HepG2 (cell line): ENCODE measurements at regions not wholly inside any gene's neighbourhood (a gene's known extent, or its start where the extent isn't known, plus 50 kb on each side); places are given as distances from the start of the nearest gene placed in this dataset.

Source experiments
- ATAC-seq: fragments of 200-7000 bp; cut with Tn5 transposase; 3 replicates; pipeline ENCODE4 v1.9.1; 2020; ENCODE audit warnings: mild to moderate bottlenecking, moderate library complexity
- BruUV-seq: library from RNA; stranded (reverse); fragments of 400-500 nt; replicated peaks from 2 replicates; lab custom pipeline; 2021; lab: Mats Ljungman, UMichigan
- CTCF ChIA-PET: fragments of 300-600 bp; formaldehyde crosslinking; extraction: SDS; loops from one replicate; lab custom pipeline; 2021; ENCODE audit warnings: low total read pairs, inconsistent platforms, low intra/inter-chr PET ratio; lab: Yijun Ruan, JAX
- POLR2A ChIA-PET: fragments of 350-600 bp; sonication (Branson Sonifier 250); formaldehyde crosslinking; loops from one replicate; lab custom pipeline; 2020; ENCODE audit warnings: antibody characterized with exemption, inconsistent platforms; lab: Yijun Ruan, JAX
- DNase-seq: peaks from one replicate; pipeline ENCODE4 v3.0.0-alpha.2; 2015; ENCODE audit warnings: low spot score
- FAIRE-seq: peaks from 3 replicates; lab custom pipeline; 2011; peaks lifted over from hg19 to GRCh38; lab: Jason Lieb, UNC
- H2AFZ ChIP-seq: one replicate; pipeline ENCODE4 v1.6.1; 2011; ENCODE audit warnings: low read length, inconsistent platforms
- H3K27ac ChIP-seq: fragments of 300-600 bp; 3 replicates; pipeline ENCODE4 v1.8.0; 2011; ENCODE audit warnings: mixed run types, mild to moderate bottlenecking, mixed read lengths, low read length, inconsistent platforms; ENCODE audit not compliant: insufficient read depth; ENCODE audit errors: extremely low read length
- H3K27me3 ChIP-seq, 2 experiments: fragments of 200-600 bp in 1 of 2; 2 replicates in 1 of 2; 3 replicates in 1 of 2; pipeline versions ENCODE4 v1.6.0 to v1.8.0; 2011; ENCODE audit warnings: low read length in 2 of 2, mild to moderate bottlenecking in 2 of 2, moderate library complexity in 2 of 2, inconsistent platforms in 1 of 2; ENCODE audit not compliant: insufficient read depth in 2 of 2, control insufficient read depth in 1 of 2
- H3K36me3 ChIP-seq, 2 experiments: fragments of 200-600 bp in 1 of 2; replicated peaks in 1 of 2; 2 replicates in 1 of 2; 3 replicates in 1 of 2; pipeline versions ENCODE4 v1.5.1 to v1.8.0; 2011; ENCODE audit warnings: low read length in 2 of 2, inconsistent platforms in 1 of 2; ENCODE audit not compliant: insufficient read depth in 2 of 2, control insufficient read depth in 1 of 2
- H3K4me1 ChIP-seq: 2 replicates; pipeline ENCODE4 v1.5.1; 2012; ENCODE audit warnings: low read length, inconsistent platforms; ENCODE audit not compliant: insufficient read depth
- H3K4me2 ChIP-seq: 2 replicates; pipeline ENCODE4 v1.6.0; 2011; ENCODE audit warnings: low read depth, low read length, inconsistent platforms
- H3K4me3 ChIP-seq, 3 experiments: fragments of 200-600 bp in 1 of 3; sonication (generic), shearing (Covaris generic) in 1 of 3; replicated peaks in 1 of 3; 2 replicates each; pipeline ENCODE4 v1.5.1; 2011 to 2016; ENCODE audit warnings: low read length in 3 of 3, inconsistent platforms in 2 of 3, low read depth in 2 of 3, mild to moderate bottlenecking in 2 of 3, control low read depth in 1 of 3, mixed read lengths in 1 of 3; ENCODE audit not compliant: insufficient read depth in 1 of 3
- H3K79me2 ChIP-seq: one replicate; pipeline ENCODE4 v1.6.1; 2011; ENCODE audit warnings: low read length, inconsistent platforms; ENCODE audit not compliant: insufficient read depth
- H3K9ac ChIP-seq: 2 replicates; pipeline ENCODE4 v1.6.0; 2011; ENCODE audit warnings: mild to moderate bottlenecking, low read depth, low read length, inconsistent platforms; ENCODE audit not compliant: insufficient read depth
- H3K9me3 ChIP-seq: 2 replicates; pipeline ENCODE4 v1.5.1; 2012; ENCODE audit warnings: mild to moderate bottlenecking, low read length
- H4K20me1 ChIP-seq: 2 replicates; pipeline ENCODE4 v1.6.0; 2011; ENCODE audit warnings: inconsistent platforms, mild to moderate bottlenecking, low read length, moderate library complexity; ENCODE audit not compliant: insufficient read depth
- ATF5 ChIP-seq: sonication (generic); formaldehyde crosslinking; IDR thresholded peaks from 2 replicates; pipeline ENCODE4 v1.4.0; 2020; ENCODE audit warnings: mild to moderate bottlenecking, low read depth, missing genetic modification reagents
- CREBL2 ChIP-seq: sonication (generic); formaldehyde crosslinking; IDR thresholded peaks from 2 replicates; pipeline ENCODE4 v1.8.1; 2023; ENCODE audit warnings: missing genetic modification reagents, mild to moderate bottlenecking, borderline replicate concordance
- GFI1 ChIP-seq: sonication (generic); formaldehyde crosslinking; IDR thresholded peaks from 2 replicates; pipeline ENCODE4 v1.5.0; 2020; ENCODE audit warnings: missing genetic modification reagents, mild to moderate bottlenecking, borderline replicate concordance
- IKZF1 ChIP-seq: fragments of 450-650 bp; IDR thresholded peaks from 2 replicates; pipeline ENCODE4 v1.7.1; 2016
- IRF9 ChIP-seq: sonication (generic); formaldehyde crosslinking; IDR thresholded peaks from 2 replicates; pipeline ENCODE4 v1.8.0; 2022; ENCODE audit warnings: missing genetic modification reagents, mild to moderate bottlenecking, borderline replicate concordance
- NCOA2 ChIP-seq: sonication (generic); formaldehyde crosslinking; IDR thresholded peaks from 2 replicates; pipeline ENCODE4 v1.8.0; 2022; ENCODE audit warnings: inconsistent platforms
- STAT6 ChIP-seq: sonication (generic); formaldehyde crosslinking; IDR thresholded peaks from 2 replicates; pipeline ENCODE4 v1.4.0; 2020; ENCODE audit warnings: missing genetic modification reagents, mild to moderate bottlenecking, borderline replicate concordance
- ZHX2 ChIP-seq, 2 experiments: sonication (generic) in 1 of 2; formaldehyde crosslinking in 1 of 2; IDR thresholded peaks; 2 replicates each; pipeline versions ENCODE4 v1.6.1 to v1.9.0; 2014 to 2022; ENCODE audit warnings: antibody characterized with exemption in 1 of 2, borderline replicate concordance in 1 of 2, inconsistent platforms in 1 of 2, low read depth in 1 of 2, missing genetic modification reagents in 1 of 2
- ZNF20 ChIP-seq: sonication (generic); formaldehyde crosslinking; IDR thresholded peaks from 2 replicates; pipeline ENCODE4 v1.4.0; 2020; ENCODE audit warnings: mild to moderate bottlenecking, moderate library complexity, missing genetic modification reagents
- ZNF484 ChIP-seq: sonication (generic); formaldehyde crosslinking; IDR thresholded peaks from 2 replicates; pipeline ENCODE4 v1.5.1; 2020; ENCODE audit warnings: mild to moderate bottlenecking, low read depth, missing genetic modification reagents, borderline replicate concordance
- ZNF770 ChIP-seq: sonication (generic); formaldehyde crosslinking; IDR thresholded peaks from 2 replicates; pipeline ENCODE4 v1.5.0; 2020; ENCODE audit warnings: mild to moderate bottlenecking, missing genetic modification reagents
- WGBS: methylation state at CpG from one replicate; pipeline ENCODE4 v1.1.6; 2017; ENCODE audit warnings: low lambda C conversion rate; 5-methylcytosine and 5-hydroxymethylcytosine counted together
- in situ Hi-C: cut with HindIII; loops from 2 replicates; pipeline ENCODE4 v1.10.0; 2017; ENCODE audit warnings: low pct_unique_long_range_greater_than_20kb; ENCODE audit not compliant: extremely low pct_ligation_motif_present
- intact Hi-C: fragments of 100-400 bp; cut with micrococcal nuclease; formaldehyde crosslinking; loops from one replicate; pipeline ENCODE4 v1.10.0; 2022; ENCODE audit not compliant: unreplicated experiment

GRCh38 chr17:55645361-55645760, 77.3 kb downstream of the TMEM100 start:
- Histone ChIP-seq H3K27me3 (peaks cover 0 to 4% of the 10 kb centered on the region in 2 experiments; a peak in 1 of 5 replicates), H2AFZ (no peak overlapping the region), H3K36me3 (no peaks in the 10 kb centered on the region), H3K9ac (no peak overlapping the region), H3K79me2 (no peaks in the 10 kb centered on the region), H4K20me1 (no peaks in the 10 kb centered on the region), H3K4me3 (no peak overlapping the region), H3K4me2 (no peak overlapping the region), H3K4me1 (no peaks in the 10 kb centered on the region), H3K27ac (no peak overlapping the region), H3K9me3 (no peaks in the 10 kb centered on the region)
- FAIRE-seq: no peak
- in situ Hi-C loops (no loop called here), intact Hi-C loops (no loop called here)
- ChIA-PET POLR2A (no interaction called here), CTCF (no interaction called here)
- ATAC-seq: no peak
- 2% methylated on average over 2 of the region's 2 CpGs for WGBS
- no TSS peak for BruUV-seq
- DNase-seq: no peak
- no peak for TF ChIP-seq CREBL2 (CRISPR knock-in tag)
- TF ChIP-seq ZNF484 (CRISPR knock-in tag): no peak
- no peak for TF ChIP-seq NCOA2
- no peak for TF ChIP-seq ZNF20 (CRISPR knock-in tag)
- TF ChIP-seq ZHX2 (IDR thresholded peaks at IDR 0.05; ENCODE audit: low read depth): no peak
- TF ChIP-seq ZHX2 (CRISPR knock-in tag; IDR thresholded peaks at IDR 0.05; ENCODE audit: borderline replicate concordance): no peak
- TF ChIP-seq ATF5 (CRISPR knock-in tag): no peak
- TF ChIP-seq IKZF1: no peak
- no peak for TF ChIP-seq IRF9 (CRISPR knock-in tag)
- TF ChIP-seq ZNF770 (CRISPR knock-in tag): no peak
- no peak for TF ChIP-seq GFI1 (CRISPR knock-in tag)
- TF ChIP-seq STAT6: no peak
